ENCODE measurements at regions not wholly inside any gene's neighbourhood (a gene's known extent, or its start where the extent isn't known, plus 50 kb on each side); places are given as distances from the start of the nearest gene placed in this dataset.

GRCh38 chr11:112522536-112522935, 261.9 kb upstream of the PLET1 start:
- no peak overlapping the region for H3K4me3 ChIP-seq (ENCODE audit: low read length)
- no peaks in the 10 kb centered on the region for H4K20me1 ChIP-seq (ENCODE audit: control insufficient read depth, insufficient read depth, low read depth, low read length)
- no peaks in the 10 kb centered on the region for H3K9me2 ChIP-seq (replicated peaks; ENCODE audit: control insufficient read depth, low read length)
- H3K27ac ChIP-seq (ENCODE audit: low read depth, low read length), result no peak overlapping the region
- H3K36me3 ChIP-seq (ENCODE audit: control insufficient read depth, low read length), result no peaks in the 10 kb centered on the region
- no peaks in the 10 kb centered on the region for H3K9me3 ChIP-seq (ENCODE audit: control insufficient read depth, insufficient read depth, low read length)
- H3F3A ChIP-seq (ENCODE audit: control insufficient read depth, insufficient read depth), result no peaks in the 10 kb centered on the region
- H3K79me2 ChIP-seq (ENCODE audit: control insufficient read depth, low read length), result no peaks in the 10 kb centered on the region
- TF ChIP-seq, protein P1, sequence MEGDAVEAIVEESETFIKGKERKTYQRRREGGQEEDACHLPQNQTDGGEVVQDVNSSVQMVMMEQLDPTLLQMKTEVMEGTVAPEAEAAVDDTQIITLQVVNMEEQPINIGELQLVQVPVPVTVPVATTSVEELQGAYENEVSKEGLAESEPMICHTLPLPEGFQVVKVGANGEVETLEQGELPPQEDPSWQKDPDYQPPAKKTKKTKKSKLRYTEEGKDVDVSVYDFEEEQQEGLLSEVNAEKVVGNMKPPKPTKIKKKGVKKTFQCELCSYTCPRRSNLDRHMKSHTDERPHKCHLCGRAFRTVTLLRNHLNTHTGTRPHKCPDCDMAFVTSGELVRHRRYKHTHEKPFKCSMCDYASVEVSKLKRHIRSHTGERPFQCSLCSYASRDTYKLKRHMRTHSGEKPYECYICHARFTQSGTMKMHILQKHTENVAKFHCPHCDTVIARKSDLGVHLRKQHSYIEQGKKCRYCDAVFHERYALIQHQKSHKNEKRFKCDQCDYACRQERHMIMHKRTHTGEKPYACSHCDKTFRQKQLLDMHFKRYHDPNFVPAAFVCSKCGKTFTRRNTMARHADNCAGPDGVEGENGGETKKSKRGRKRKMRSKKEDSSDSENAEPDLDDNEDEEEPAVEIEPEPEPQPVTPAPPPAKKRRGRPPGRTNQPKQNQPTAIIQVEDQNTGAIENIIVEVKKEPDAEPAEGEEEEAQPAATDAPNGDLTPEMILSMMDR (IDR thresholded peaks at IDR 0.05; ENCODE audit: low read depth, low read length, poor library complexity, severe bottlenecking), result no peak
- no peak for TF ChIP-seq EZH2phosphoT487 (IDR thresholded peaks at IDR 0.05; ENCODE audit: borderline replicate concordance, low read length)
- H3K4me1 ChIP-seq (ENCODE audit: control insufficient read depth, low read length), result no peaks in the 10 kb centered on the region
- H3K27me3 ChIP-seq (ENCODE audit: control insufficient read depth, low read length), result peaks cover 5% of the 10 kb centered on the region; the same call in 1 of the 2 replicates
- no peak overlapping the region for H3K4me2 ChIP-seq (ENCODE audit: low read length)

- no peak overlapping the region for H3K27ac ChIP-seq (ENCODE audit: low read depth, low read length)
- no peaks in the 10 kb centered on the region for H3K36me3 ChIP-seq (ENCODE audit: control insufficient read depth, low read length)
Observed at GRCh38 chr11:112523031-112523430, 262.4 kb upstream of the PLET1 start.

DNA sequence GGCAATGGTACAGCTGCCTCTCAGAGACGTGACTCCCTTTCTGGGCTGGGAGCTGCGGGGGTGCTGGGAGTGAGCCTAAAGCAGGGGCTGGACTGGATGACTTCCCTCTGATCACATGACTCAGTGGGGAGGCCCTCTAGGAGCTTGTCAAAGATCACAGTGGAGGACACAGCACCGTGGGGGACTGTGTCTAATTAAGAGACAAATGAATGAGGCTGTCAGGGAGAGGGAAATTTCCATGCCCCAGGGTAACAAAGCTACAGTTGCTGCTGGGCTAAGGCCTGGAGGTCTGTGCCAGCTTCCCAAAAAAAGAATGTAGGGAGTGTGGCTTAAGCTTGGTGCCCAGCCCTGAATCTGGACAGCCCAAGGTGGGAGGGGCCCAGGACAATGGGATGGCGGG, 262.8 kb upstream of the PLET1 start:
- no peak overlapping the region for H3K4me3 ChIP-seq (ENCODE audit: low read length)
- H3K27ac ChIP-seq (ENCODE audit: low read depth, low read length), result no peak overlapping the region
- TF ChIP-seq EZH2phosphoT487 (IDR thresholded peaks at IDR 0.05; ENCODE audit: borderline replicate concordance, low read length), result no peak
- TF ChIP-seq, protein P1 (IDR thresholded peaks at IDR 0.05; ENCODE audit: low read depth, low read length, poor library complexity, severe bottlenecking), result no peak
- no peaks in the 10 kb centered on the region for H3K9me2 ChIP-seq (replicated peaks; ENCODE audit: control insufficient read depth, low read length)
- H3K36me3 ChIP-seq (ENCODE audit: control insufficient read depth, low read length), result no peaks in the 10 kb centered on the region
- H3K4me2 ChIP-seq (ENCODE audit: low read length), result no peak overlapping the region
- H3F3A ChIP-seq (ENCODE audit: control insufficient read depth, insufficient read depth), result no peaks in the 10 kb centered on the region
- H3K4me1 ChIP-seq (ENCODE audit: control insufficient read depth, low read length), result no peaks in the 10 kb centered on the region
- H3K79me2 ChIP-seq (ENCODE audit: control insufficient read depth, low read length), result no peaks in the 10 kb centered on the region
- H4K20me1 ChIP-seq (ENCODE audit: control insufficient read depth, insufficient read depth, low read depth, low read length), result no peaks in the 10 kb centered on the region
- H3K27me3 ChIP-seq (ENCODE audit: control insufficient read depth, low read length), result peaks cover 5% of the 10 kb centered on the region; the same call in 1 of the 2 replicates
- H3K9me3 ChIP-seq (ENCODE audit: control insufficient read depth, insufficient read depth, low read length), result no peaks in the 10 kb centered on the region

More at GRCh38 chr11:112523031-112523430, 262.4 kb upstream of the PLET1 start:
- no peaks in the 10 kb centered on the region for H3F3A ChIP-seq (ENCODE audit: control insufficient read depth, insufficient read depth)
- H3K27me3 ChIP-seq (ENCODE audit: control insufficient read depth, low read length), result peaks cover 5% of the 10 kb centered on the region; the same call in 1 of the 2 replicates
- no peaks in the 10 kb centered on the region for H3K9me2 ChIP-seq (replicated peaks; ENCODE audit: control insufficient read depth, low read length)
- no peak overlapping the region for H3K4me2 ChIP-seq (ENCODE audit: low read length)
- no peaks in the 10 kb centered on the region for H4K20me1 ChIP-seq (ENCODE audit: control insufficient read depth, insufficient read depth, low read depth, low read length)
- no peak overlapping the region for H3K4me3 ChIP-seq (ENCODE audit: low read length)
- H3K9me3 ChIP-seq (ENCODE audit: control insufficient read depth, insufficient read depth, low read length), result no peaks in the 10 kb centered on the region
- no peaks in the 10 kb centered on the region for H3K79me2 ChIP-seq (ENCODE audit: control insufficient read depth, low read length)
- H3K4me1 ChIP-seq (ENCODE audit: control insufficient read depth, low read length), result no peaks in the 10 kb centered on the region
- TF ChIP-seq, protein P1 (IDR thresholded peaks at IDR 0.05; ENCODE audit: low read depth, low read length, poor library complexity, severe bottlenecking), result no peak
- TF ChIP-seq EZH2phosphoT487 (IDR thresholded peaks at IDR 0.05; ENCODE audit: borderline replicate concordance, low read length), result no peak

All from DOHH2 (cell line).